SU-DHL-6 (cell line): ENCODE measurements at regions not wholly inside any gene's neighbourhood (a gene's known extent, or its start where the extent isn't known, plus 50 kb on each side); places are given as distances from the start of the nearest gene placed in this dataset.
A peak's percentile ranks its signal among the peaks of the same experiment; 100 is the strongest.

Experiments
- H2AFZ ChIP-seq: fragments of 200-600 bp; sonication (generic); 2 replicates; pipeline ENCODE4 v1.6.1; 2014; ENCODE audit warnings: low read depth, mild to moderate bottlenecking, moderate library complexity, mixed read lengths, antibody characterized with exemption, low read length; ENCODE audit not compliant: severe bottlenecking
- H3F3A ChIP-seq: fragments of 200-600 bp; shearing (Covaris generic); 2 replicates; pipeline ENCODE4 v1.6.0; 2016; ENCODE audit warnings: antibody characterized with exemption, mild to moderate bottlenecking; ENCODE audit not compliant: insufficient read depth
- H3K27ac ChIP-seq: fragments of 200-600 bp; sonication (generic); 2 replicates; pipeline ENCODE4 v1.5.1; 2016; ENCODE audit warnings: low read depth, mild to moderate bottlenecking, low read length, moderate library complexity, mixed read lengths
- H3K27me3 ChIP-seq: fragments of 200-600 bp; sonication (generic), shearing (Covaris generic); 2 replicates; pipeline ENCODE4 v1.6.0; 2014; ENCODE audit warnings: mild to moderate bottlenecking, low read length
- H3K36me3 ChIP-seq: fragments of 200-600 bp; sonication (generic); 2 replicates; pipeline ENCODE4 v1.6.1; 2014; ENCODE audit warnings: mild to moderate bottlenecking, low read length, mixed read lengths
- H3K4me2 ChIP-seq: fragments of 300-600, 200-600 bp; shearing (Covaris generic), sonication (generic); 2 replicates; pipeline ENCODE4 v1.6.0; 2014; ENCODE audit warnings: low read length, low read depth, mild to moderate bottlenecking; ENCODE audit not compliant: poor library complexity, severe bottlenecking
- H3K4me3 ChIP-seq: fragments of 200-600 bp; sonication (generic); 2 replicates; pipeline ENCODE4 v1.5.1; 2014; ENCODE audit warnings: antibody characterized with exemption, low read length, mild to moderate bottlenecking, mixed read lengths; ENCODE audit not compliant: insufficient read depth, poor library complexity, severe bottlenecking
- H3K79me2 ChIP-seq: fragments of 200-600 bp; sonication (generic); 2 replicates; pipeline ENCODE4 v1.6.1; 2014; ENCODE audit warnings: mild to moderate bottlenecking, low read length, moderate library complexity; ENCODE audit not compliant: insufficient read depth
- H3K9ac ChIP-seq: fragments of 200-600 bp; sonication (generic); 2 replicates; pipeline ENCODE4 v1.7.0; 2014; ENCODE audit warnings: mild to moderate bottlenecking, low read length
- H3K9me2 ChIP-seq: fragments of 200-600 bp; sonication (generic); replicated peaks from 2 replicates; pipeline ENCODE4 v1.6.1; 2014; ENCODE audit warnings: low read length; ENCODE audit not compliant: insufficient read depth
- H3K9me3 ChIP-seq: fragments of 200-600 bp; sonication (generic); 2 replicates; pipeline ENCODE4 v1.6.1; 2014; ENCODE audit warnings: low read length, mixed read lengths; ENCODE audit not compliant: insufficient read depth
- H4K20me1 ChIP-seq: fragments of 200-600 bp; sonication (generic); 2 replicates; pipeline ENCODE4 v1.6.1; 2014; ENCODE audit warnings: low read depth, mild to moderate bottlenecking, antibody characterized with exemption, low read length, moderate library complexity, mixed read lengths
- EZH2phosphoT487 ChIP-seq: fragments of 200-600 bp; sonication (generic), shearing (Covaris generic); conservative IDR thresholded peaks from 2 replicates; pipeline ENCODE4 v1.6.1; 2018; ENCODE audit warnings: mild to moderate bottlenecking, antibody characterized with exemption, low read length, moderate library complexity, mixed read lengths
- TF ChIP-seq, protein P1 (sequence below): fragments of 200-600 bp; sonication (generic); IDR thresholded peaks from one replicate; pipeline ENCODE4 v1.5.1; 2017; ENCODE audit warnings: antibody characterized with exemption, mild to moderate bottlenecking, low read length, moderate library complexity; ENCODE audit not compliant: insufficient read depth, poor library complexity, severe bottlenecking

DNA sequence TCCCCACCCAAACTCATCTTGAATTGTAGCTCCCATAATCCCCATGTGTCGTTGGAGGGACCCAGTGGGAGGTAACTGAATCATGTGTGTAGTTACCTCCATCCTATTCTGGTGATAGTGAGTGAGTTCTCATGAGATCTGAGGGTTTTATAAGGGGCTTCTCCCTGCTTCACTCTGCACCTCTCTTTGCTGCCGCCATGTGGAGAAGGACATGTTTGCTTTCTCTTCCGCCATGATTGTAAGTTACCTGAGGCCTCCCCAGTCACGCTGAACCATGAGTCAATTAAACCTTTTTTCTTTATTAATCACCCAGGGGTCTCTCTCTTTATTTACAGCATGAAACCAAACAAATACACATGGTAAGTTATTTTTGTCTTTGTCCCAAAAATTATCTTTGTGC is 726.1 kb downstream of the CDH18 start:
- H4K20me1 ChIP-seq = no peaks in the 10 kb centered on the region
- TF ChIP-seq, protein P1, sequence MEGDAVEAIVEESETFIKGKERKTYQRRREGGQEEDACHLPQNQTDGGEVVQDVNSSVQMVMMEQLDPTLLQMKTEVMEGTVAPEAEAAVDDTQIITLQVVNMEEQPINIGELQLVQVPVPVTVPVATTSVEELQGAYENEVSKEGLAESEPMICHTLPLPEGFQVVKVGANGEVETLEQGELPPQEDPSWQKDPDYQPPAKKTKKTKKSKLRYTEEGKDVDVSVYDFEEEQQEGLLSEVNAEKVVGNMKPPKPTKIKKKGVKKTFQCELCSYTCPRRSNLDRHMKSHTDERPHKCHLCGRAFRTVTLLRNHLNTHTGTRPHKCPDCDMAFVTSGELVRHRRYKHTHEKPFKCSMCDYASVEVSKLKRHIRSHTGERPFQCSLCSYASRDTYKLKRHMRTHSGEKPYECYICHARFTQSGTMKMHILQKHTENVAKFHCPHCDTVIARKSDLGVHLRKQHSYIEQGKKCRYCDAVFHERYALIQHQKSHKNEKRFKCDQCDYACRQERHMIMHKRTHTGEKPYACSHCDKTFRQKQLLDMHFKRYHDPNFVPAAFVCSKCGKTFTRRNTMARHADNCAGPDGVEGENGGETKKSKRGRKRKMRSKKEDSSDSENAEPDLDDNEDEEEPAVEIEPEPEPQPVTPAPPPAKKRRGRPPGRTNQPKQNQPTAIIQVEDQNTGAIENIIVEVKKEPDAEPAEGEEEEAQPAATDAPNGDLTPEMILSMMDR = no peak
- no peak for TF ChIP-seq EZH2phosphoT487
- no peak overlapping the region for H3K9ac ChIP-seq
- no peak overlapping the region for H3K27ac ChIP-seq
- H3K79me2 ChIP-seq = no peaks in the 10 kb centered on the region
- H3F3A ChIP-seq = peaks cover 20% of the 10 kb centered on the region
- 0 out of 2 replicates have a peak, but pooled peaks cover 5% of the 10 kb centered on the region for H3K9me3 ChIP-seq
- no peak overlapping the region for H3K4me3 ChIP-seq
- H3K36me3 ChIP-seq = 0 out of 2 replicates have a peak, but pooled peaks cover 3% of the 10 kb centered on the region
- no peaks in the 10 kb centered on the region for H3K27me3 ChIP-seq
- no peaks in the 10 kb centered on the region for H3K9me2 ChIP-seq
- peak overlapping the region; percentile 49 for H2AFZ ChIP-seq
- no peak overlapping the region for H3K4me2 ChIP-seq

DNA sequence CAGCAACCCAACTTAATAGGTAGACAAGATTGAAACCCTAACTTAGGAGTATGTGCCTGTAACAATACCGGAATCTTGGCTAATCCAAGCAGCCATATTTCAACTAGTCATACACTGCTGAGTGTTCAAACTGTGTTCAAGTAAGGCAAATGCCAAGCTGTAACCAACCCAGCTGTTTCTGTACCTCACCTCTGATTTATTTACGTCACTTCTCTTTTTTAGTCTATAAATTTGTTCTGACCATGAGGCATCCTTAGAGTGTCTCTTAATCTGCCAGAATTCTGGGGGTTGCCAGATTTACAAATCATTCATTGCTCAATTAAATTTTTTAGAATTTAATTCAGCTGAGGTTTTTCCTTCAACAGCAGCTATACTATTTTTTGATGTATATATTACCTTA is 723.2 kb downstream of the CDH18 start:
- H3K9me2 ChIP-seq = no peaks in the 10 kb centered on the region
- H3K9me3 ChIP-seq = peaks cover 10% of the 10 kb centered on the region; the same call in 1 of the 2 replicates

DNA sequence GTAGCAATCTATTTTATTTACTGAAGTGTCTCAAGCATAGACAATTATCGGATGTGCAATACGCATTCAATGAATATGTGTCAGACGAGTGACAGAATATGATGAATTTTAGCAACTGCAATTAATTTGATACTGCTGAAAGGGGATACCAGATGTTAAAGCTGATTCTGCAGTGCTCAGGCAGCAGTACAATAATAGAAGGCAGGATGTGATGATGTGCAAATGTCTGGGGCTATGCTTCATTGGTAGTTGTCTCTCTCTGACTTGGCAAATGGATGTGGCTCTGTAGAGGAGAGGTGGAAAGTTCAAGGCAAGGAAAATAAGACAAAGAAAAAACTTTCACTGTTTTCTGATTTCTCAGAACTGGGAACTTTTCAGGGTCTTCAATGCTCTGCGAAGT is 721.2 kb downstream of the CDH18 start:
- Histone ChIP-seq H3K36me3 (peaks cover 7% of the 10 kb centered on the region; the same call in 1 of the 2 replicates), H3K27me3 (no peaks in the 10 kb centered on the region), H3K4me2 (peak overlapping the region; percentile 43), H3K79me2 (no peaks in the 10 kb centered on the region), H2AFZ (peak overlapping the region; percentile 46), H3F3A (peaks cover 37% of the 10 kb centered on the region), H3K27ac (peak overlapping the region; percentile 88), H3K4me3 (peak overlapping the region; percentile 2), H3K9me2 (no peaks in the 10 kb centered on the region), H3K9ac (peak overlapping the region; percentile 30; the same call in 1 of the 2 replicates), H4K20me1 (no peaks in the 10 kb centered on the region), H3K9me3 (peaks cover 12% of the 10 kb centered on the region; the same call in 1 of the 2 replicates)
- TF ChIP-seq EZH2phosphoT487 = no peak
- TF ChIP-seq, protein P1 = no peak

More for the DNA sequence above, 723.2 kb downstream of the CDH18 start:
- Histone ChIP-seq H2AFZ (peak overlapping the region; percentile 10), H4K20me1 (no peaks in the 10 kb centered on the region), H3K79me2 (no peaks in the 10 kb centered on the region), H3K4me2 (peak overlapping the region; percentile 43), H3K27me3 (no peaks in the 10 kb centered on the region), H3K4me3 (peak overlapping the region; percentile 12), H3K9ac (no peak overlapping the region; the same call in 1 of the 2 replicates), H3K36me3 (peaks cover 6% of the 10 kb centered on the region; the same call in 1 of the 2 replicates), H3K27ac (peak overlapping the region; percentile 88), H3F3A (peaks cover 25% of the 10 kb centered on the region)
- TF ChIP-seq EZH2phosphoT487 = no peak
- TF ChIP-seq, protein P1 = no peak
